ENCODE measurements at regions not wholly inside any gene's neighbourhood (a gene's known extent, or its start where the extent isn't known, plus 50 kb on each side); places are given as distances from the start of the nearest gene placed in this dataset.

DNA sequence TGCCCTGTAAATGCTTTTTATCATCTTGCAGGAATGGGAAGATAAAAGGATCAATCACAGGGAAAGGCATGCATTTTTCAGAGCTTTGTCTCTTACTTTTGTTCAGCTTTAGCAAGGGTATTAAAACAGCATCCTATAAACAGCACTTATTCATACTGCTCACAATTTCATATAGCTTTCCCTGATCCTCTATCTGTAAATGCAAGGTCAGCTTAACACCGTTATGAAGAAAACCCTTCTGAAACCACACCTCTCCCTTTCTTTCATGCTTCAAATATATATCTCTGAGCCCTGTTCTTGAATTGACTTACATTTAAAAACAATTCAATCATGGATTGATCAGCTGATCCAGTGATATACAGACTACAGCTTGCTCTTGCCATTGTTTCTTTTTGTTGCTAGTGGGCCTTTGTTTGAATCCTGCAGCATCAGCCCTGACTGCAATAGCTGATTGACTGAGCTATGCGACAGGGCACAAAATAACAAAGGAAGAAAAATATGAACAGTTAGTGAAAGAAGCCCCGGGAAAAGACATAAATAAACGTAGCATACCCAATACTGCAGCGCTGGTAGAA is 795.5 kb upstream of the CDH2 start:
- DNase-seq (no peak), ATAC-seq (no peak)
- 50 to 61% methylated on average over 5 of the region's 5 CpGs for WGBS, 2 donors
- no peak overlapping the region for H3K27ac ChIP-seq
- H3K36me3 ChIP-seq (replicated peaks in 1 of 2; ENCODE audit: insufficient read depth in 1 of 2, low read depth in 2 of 2) = no peaks in the 10 kb centered on the region
- H3K4me1 ChIP-seq = no peaks in the 10 kb centered on the region
- H3K4me3 ChIP-seq = no peak overlapping the region
- intact Hi-C loops (cut with DNase I) = no loop called here
- TF ChIP-seq POLR2A (IDR thresholded peaks at IDR 0.05) (no peak), CTCF (IDR thresholded peaks at IDR 0.05) (no peak)
- H3K9me3 ChIP-seq = no peaks in the 10 kb centered on the region
- no peaks in the 10 kb centered on the region for H3K27me3 ChIP-seq

- ATAC-seq (no peak), DNase-seq (no peak)
- Histone ChIP-seq H3K4me1 (no peaks in the 10 kb centered on the region), H3K27ac (no peak overlapping the region), H3K36me3 (replicated peaks in 1 of 2; ENCODE audit: insufficient read depth in 1 of 2, low read depth in 2 of 2) (no peaks in the 10 kb centered on the region), H3K27me3 (no peaks in the 10 kb centered on the region), H3K4me3 (no peak overlapping the region), H3K9me3 (no peaks in the 10 kb centered on the region)
- intact Hi-C loops (cut with DNase I) = no loop called here
- TF ChIP-seq CTCF (IDR thresholded peaks at IDR 0.05) = no peak
Measured at GRCh38 chr18:28963481-28963880, 786.6 kb upstream of the CDH2 start.

GRCh38 chr18:28961669-28962228 is 784.8 kb upstream of the CDH2 start:
- ATAC-seq = no peak
- Histone ChIP-seq H3K27ac (no peak overlapping the region), H3K27me3 (no peaks in the 10 kb centered on the region), H3K9me3 (no peaks in the 10 kb centered on the region), H3K36me3 (replicated peaks in 1 of 2; ENCODE audit: insufficient read depth in 1 of 2, low read depth in 2 of 2) (no peaks in the 10 kb centered on the region), H3K4me1 (no peaks in the 10 kb centered on the region), H3K4me3 (no peak overlapping the region)
- intact Hi-C loops (cut with DNase I) = no loop called here
- no peak for DNase-seq
- TF ChIP-seq CTCF (IDR thresholded peaks at IDR 0.05) (peak in 3 of 7 experiments; percentile 15 to 18 (median 16)), POLR2A (IDR thresholded peaks at IDR 0.05) (no peak)
- WGBS, 2 donors = 59 to 65% methylated on average over 8 of the region's 8 CpGs

- Histone ChIP-seq H3K27ac (no peak overlapping the region), H3K4me3 (no peak overlapping the region), H3K27me3 (no peaks in the 10 kb centered on the region), H3K36me3 (replicated peaks in 1 of 2; ENCODE audit: insufficient read depth in 1 of 2, low read depth in 2 of 2) (no peaks in the 10 kb centered on the region), H3K9me3 (no peaks in the 10 kb centered on the region), H3K4me1 (no peaks in the 10 kb centered on the region)
- no peak for DNase-seq
- intact Hi-C loops (cut with DNase I) = no loop called here
- no peak for ATAC-seq
- TF ChIP-seq CTCF (IDR thresholded peaks at IDR 0.05) = no peak
- no peak for TF ChIP-seq POLR2A (IDR thresholded peaks at IDR 0.05)
- WGBS, 2 donors = 39 to 57% methylated on average over 2 of the region's 2 CpGs
Measured at GRCh38 chr18:28960146-28960545, 783.2 kb upstream of the CDH2 start.

GRCh38 chr18:28952339-28952738 is 775.4 kb upstream of the CDH2 start:
- ATAC-seq = no peak
- no peaks in the 10 kb centered on the region for H3K4me1 ChIP-seq
- H3K9me3 ChIP-seq = peaks cover 0 to 12% (median 0%) of the 10 kb centered on the region in 3 donors
- H3K27me3 ChIP-seq = no peaks in the 10 kb centered on the region
- no peak for DNase-seq
- H3K36me3 ChIP-seq (replicated peaks in 1 of 2; ENCODE audit: insufficient read depth in 1 of 2, low read depth in 2 of 2) = no peaks in the 10 kb centered on the region
- no peak overlapping the region for H3K27ac ChIP-seq
- no peak for TF ChIP-seq POLR2A (IDR thresholded peaks at IDR 0.05)
- TF ChIP-seq CTCF (IDR thresholded peaks at IDR 0.05) = no peak
- intact Hi-C loops (cut with DNase I) = no loop called here
- H3K4me3 ChIP-seq = no peak overlapping the region

All from body of pancreas (tissue), 4 donors.